H9 (cell line): ENCODE measurements at regions not wholly inside any gene's neighbourhood (a gene's known extent, or its start where the extent isn't known, plus 50 kb on each side); places are given as distances from the start of the nearest gene placed in this dataset.

Experiments
- DNase-seq: peaks from one replicate; pipeline ENCODE4 v3.0.0-alpha.2; 2017
- H2AFZ ChIP-seq: one replicate; pipeline ENCODE4 v1.6.1; 2013; ENCODE audit warnings: mild to moderate bottlenecking, low read length, control low read depth, moderate library complexity
- H2AK5ac ChIP-seq: 2 replicates; pipeline ENCODE4 v1.6.1; 2013; ENCODE audit warnings: low read length, control low read depth, mixed read lengths; ENCODE audit not compliant: insufficient read length
- H2BK120ac ChIP-seq: one replicate; pipeline ENCODE4 v1.6.1; 2013; ENCODE audit warnings: low read depth, mild to moderate bottlenecking, low read length, control low read depth, inconsistent platforms; ENCODE audit not compliant: poor library complexity, severe bottlenecking
- H2BK12ac ChIP-seq: 2 replicates; pipeline ENCODE4 v1.6.1; 2013; ENCODE audit warnings: low read length, control low read depth, mixed read lengths, low read depth; ENCODE audit not compliant: insufficient read length
- H2BK15ac ChIP-seq: 2 replicates; pipeline ENCODE4 v1.6.1; 2013; ENCODE audit warnings: low read depth, low read length, control low read depth
- H2BK20ac ChIP-seq: one replicate; pipeline ENCODE4 v1.6.1; 2013; ENCODE audit warnings: low read depth, mild to moderate bottlenecking, low read length, control low read depth, inconsistent platforms; ENCODE audit not compliant: poor library complexity, severe bottlenecking
- H2BK5ac ChIP-seq: 2 replicates; pipeline ENCODE4 v1.6.1; 2013; ENCODE audit warnings: low read length, control low read depth, mixed read lengths; ENCODE audit not compliant: insufficient read length
- H3K14ac ChIP-seq: 2 replicates; pipeline ENCODE4 v1.6.1; 2013; ENCODE audit warnings: low read length, control low read depth; ENCODE audit not compliant: insufficient read depth
- H3K18ac ChIP-seq: 2 replicates; pipeline ENCODE4 v1.6.1; 2013; ENCODE audit warnings: low read depth, mild to moderate bottlenecking, mixed read lengths, low read length, control low read depth; ENCODE audit not compliant: insufficient read length
- H3K23ac ChIP-seq: 2 replicates; pipeline ENCODE4 v1.6.1; 2013; ENCODE audit warnings: low read length, control low read depth, mixed read lengths, low read depth; ENCODE audit not compliant: insufficient read length
- H3K23me2 ChIP-seq: 2 replicates; pipeline ENCODE4 v1.6.1; 2013; ENCODE audit warnings: low read depth, mild to moderate bottlenecking, mixed read lengths, low read length, control low read depth; ENCODE audit not compliant: insufficient read length, poor library complexity, severe bottlenecking
- H3K27ac ChIP-seq: 2 replicates; pipeline ENCODE4 v1.5.1; 2013; ENCODE audit warnings: low read length, control low read depth, mixed read lengths, low read depth; ENCODE audit not compliant: insufficient read length
- H3K27me3 ChIP-seq: 2 replicates; pipeline ENCODE4 v1.6.1; 2013; ENCODE audit warnings: low read length, control low read depth, inconsistent platforms; ENCODE audit not compliant: insufficient read depth
- H3K4ac ChIP-seq: 2 replicates; pipeline ENCODE4 v1.6.1; 2013; ENCODE audit warnings: low read depth, mild to moderate bottlenecking, control low read depth, inconsistent platforms, low read length, moderate library complexity
- H3K4me1 ChIP-seq: 2 replicates; pipeline ENCODE4 v1.6.1; 2013; ENCODE audit warnings: low read length, control low read depth, inconsistent platforms; ENCODE audit not compliant: insufficient read depth
- H3K4me2 ChIP-seq: 2 replicates; pipeline ENCODE4 v1.6.1; 2013; ENCODE audit warnings: low read length, control low read depth, mixed read lengths; ENCODE audit not compliant: insufficient read length, insufficient read depth
- H3K56ac ChIP-seq: 2 replicates; pipeline ENCODE4 v1.6.1; 2013; ENCODE audit warnings: low read depth, mild to moderate bottlenecking, mixed read lengths, low read length, control low read depth; ENCODE audit not compliant: insufficient read length
- H3K79me1 ChIP-seq: 2 replicates; pipeline ENCODE4 v1.6.1; 2013; ENCODE audit warnings: low read depth, mild to moderate bottlenecking, moderate library complexity, low read length, control low read depth, inconsistent platforms; ENCODE audit not compliant: insufficient read depth, poor library complexity, severe bottlenecking
- H3K79me2 ChIP-seq: 2 replicates; pipeline ENCODE4 v1.6.1; 2013; ENCODE audit warnings: low read length, control low read depth, inconsistent platforms; ENCODE audit not compliant: insufficient read depth
- H3K9ac ChIP-seq: 2 replicates; pipeline ENCODE4 v1.6.1; 2013; ENCODE audit warnings: low read length, control low read depth, mixed read lengths; ENCODE audit not compliant: insufficient read length; ENCODE audit errors: extremely low read depth
- H3K9me3 ChIP-seq: one replicate; pipeline ENCODE4 v1.6.1; 2013; ENCODE audit warnings: low read depth, low read length, inconsistent platforms; ENCODE audit not compliant: control insufficient read depth
- H3T11ph ChIP-seq: one replicate; pipeline ENCODE4 v1.6.1; 2013; ENCODE audit warnings: mild to moderate bottlenecking, low read length, control low read depth, inconsistent platforms
- H4K20me1 ChIP-seq: one replicate; pipeline ENCODE4 v1.6.1; 2013; ENCODE audit not compliant: control insufficient read depth, insufficient read length, insufficient read depth
- H4K5ac ChIP-seq: 2 replicates; pipeline ENCODE4 v1.6.1; 2013; ENCODE audit warnings: low read depth, mild to moderate bottlenecking, mixed read lengths, low read length, control low read depth; ENCODE audit not compliant: insufficient read length
- H4K8ac ChIP-seq: replicated peaks from 2 replicates; pipeline ENCODE4 v1.6.1; 2013; ENCODE audit warnings: low read length, control low read depth, mixed read lengths, low read depth; ENCODE audit not compliant: insufficient read length
- H4K91ac ChIP-seq: 2 replicates; pipeline ENCODE4 v1.6.1; 2013; ENCODE audit warnings: low read depth, mild to moderate bottlenecking, moderate library complexity, mixed read lengths, low read length, control low read depth; ENCODE audit not compliant: insufficient read length
- H3K27ac Mint-ChIP-seq, 3 experiments: 2 replicates in 2 of 3; 3 replicates in 1 of 3; pipeline ENCODE4 v1.8.0; 2020 to 2021; ENCODE audit warnings: mixed read lengths in 3 of 3, mild to moderate bottlenecking in 1 of 3, moderate library complexity in 1 of 3
- H3K27me3 Mint-ChIP-seq: 2 replicates; pipeline ENCODE4 v1.8.0; 2021; ENCODE audit warnings: low read depth, mild to moderate bottlenecking, moderate library complexity, mixed read lengths
- H3K36me3 Mint-ChIP-seq, 3 experiments: 2 replicates in 2 of 3; 3 replicates in 1 of 3; pipeline ENCODE4 v1.8.0; 2020 to 2021; ENCODE audit warnings: low read depth in 3 of 3, mixed read lengths in 3 of 3; ENCODE audit not compliant: insufficient read depth in 1 of 3
- H3K4me1 Mint-ChIP-seq, 2 experiments: 2 replicates each; pipeline ENCODE4 v1.8.0; 2020; ENCODE audit warnings: mixed read lengths in 2 of 2
- H3K4me3 Mint-ChIP-seq, 2 experiments: 2 replicates in 1 of 2; 3 replicates in 1 of 2; pipeline ENCODE4 v1.8.0; 2020 to 2021; ENCODE audit warnings: mild to moderate bottlenecking in 2 of 2, mixed read lengths in 2 of 2, moderate library complexity in 1 of 2
- H3K9me3 Mint-ChIP-seq, 2 experiments: 2 replicates in 1 of 2; 3 replicates in 1 of 2; pipeline ENCODE4 v1.8.0; 2020; ENCODE audit warnings: mild to moderate bottlenecking in 2 of 2, mixed read lengths in 2 of 2, moderate library complexity in 1 of 2
- WGBS: extraction: QIAGEN DNeasy Blood & Tissue Kit; methylation state at CpG from one replicate; pipeline ENCODE4 v1.1.7; 2013; ENCODE audit warnings: missing lambda C conversion rate, low lambda C conversion rate, mixed read lengths; ENCODE audit not compliant: insufficient read length; ENCODE audit errors: extremely low coverage; 5-methylcytosine and 5-hydroxymethylcytosine counted together
- TF ChIP-seq, protein P1 (sequence below): fragments of 200-600 bp; sonication (generic); conservative IDR thresholded peaks from 3 replicates; pipeline ENCODE4 v1.8.0; 2021; ENCODE audit warnings: antibody characterized with exemption, mild to moderate bottlenecking

DNA sequence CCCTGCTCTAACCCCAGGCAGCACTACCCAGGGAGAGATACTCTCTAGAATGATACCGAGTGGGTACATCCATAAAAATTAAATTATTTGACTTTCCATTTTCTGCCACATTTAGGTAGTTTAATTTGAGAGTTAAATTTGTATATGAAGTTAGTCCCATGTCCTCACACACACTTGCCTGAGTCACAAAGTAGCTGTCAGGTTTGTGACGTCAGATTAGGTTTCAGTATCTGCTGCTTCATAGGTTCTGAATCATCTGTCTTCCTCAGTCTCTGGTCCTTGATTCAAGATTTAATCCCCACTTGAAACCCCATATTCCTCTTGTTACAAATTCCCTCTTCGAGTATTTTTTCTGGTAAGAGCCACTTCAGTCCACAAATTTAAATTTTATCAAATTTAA, 738.6 kb upstream of the FAM98A start:
- no peak overlapping the region for H2AK5ac ChIP-seq
- WGBS = no CpG with 5 or more reads among the region's 3 CpGs

More for the DNA sequence above, 738.6 kb upstream of the FAM98A start:
- Histone ChIP-seq H3K23me2 (no peaks in the 10 kb centered on the region), H3K9me3 (no peaks in the 10 kb centered on the region), H3K4me2 (no peak overlapping the region), H3K79me1 (no peaks in the 10 kb centered on the region), H4K8ac (no peak overlapping the region), H3K14ac (no peak overlapping the region), H2BK20ac (no peak overlapping the region), H3K4me1 (no peaks in the 10 kb centered on the region), H3T11ph (no peak overlapping the region), H2BK5ac (no peak overlapping the region), H2AFZ (no peak overlapping the region), H3K56ac (no peak overlapping the region), H4K20me1 (no peaks in the 10 kb centered on the region), H3K79me2 (no peaks in the 10 kb centered on the region), H3K27ac (no peak overlapping the region), H4K5ac (no peak overlapping the region), H3K27me3 (no peaks in the 10 kb centered on the region), H2BK15ac (no peak overlapping the region), H3K9ac (no peak overlapping the region), H3K4ac (no peak overlapping the region), H3K18ac (no peak overlapping the region), H3K23ac (no peak overlapping the region), H2BK12ac (no peak overlapping the region), H4K91ac (no peak overlapping the region), H2BK120ac (no peak overlapping the region)
- DNase-seq = no peak
- Mint-ChIP-seq H3K27me3 (no peaks in the 10 kb centered on the region), H3K9me3 (no peaks in the 10 kb centered on the region), H3K27ac (no peak overlapping the region), H3K36me3 (no peaks in the 10 kb centered on the region), H3K4me3 (no peak overlapping the region), H3K4me1 (no peaks in the 10 kb centered on the region)
- TF ChIP-seq, protein P1, sequence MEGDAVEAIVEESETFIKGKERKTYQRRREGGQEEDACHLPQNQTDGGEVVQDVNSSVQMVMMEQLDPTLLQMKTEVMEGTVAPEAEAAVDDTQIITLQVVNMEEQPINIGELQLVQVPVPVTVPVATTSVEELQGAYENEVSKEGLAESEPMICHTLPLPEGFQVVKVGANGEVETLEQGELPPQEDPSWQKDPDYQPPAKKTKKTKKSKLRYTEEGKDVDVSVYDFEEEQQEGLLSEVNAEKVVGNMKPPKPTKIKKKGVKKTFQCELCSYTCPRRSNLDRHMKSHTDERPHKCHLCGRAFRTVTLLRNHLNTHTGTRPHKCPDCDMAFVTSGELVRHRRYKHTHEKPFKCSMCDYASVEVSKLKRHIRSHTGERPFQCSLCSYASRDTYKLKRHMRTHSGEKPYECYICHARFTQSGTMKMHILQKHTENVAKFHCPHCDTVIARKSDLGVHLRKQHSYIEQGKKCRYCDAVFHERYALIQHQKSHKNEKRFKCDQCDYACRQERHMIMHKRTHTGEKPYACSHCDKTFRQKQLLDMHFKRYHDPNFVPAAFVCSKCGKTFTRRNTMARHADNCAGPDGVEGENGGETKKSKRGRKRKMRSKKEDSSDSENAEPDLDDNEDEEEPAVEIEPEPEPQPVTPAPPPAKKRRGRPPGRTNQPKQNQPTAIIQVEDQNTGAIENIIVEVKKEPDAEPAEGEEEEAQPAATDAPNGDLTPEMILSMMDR = no peak
